Embryonic facial prominence (tissue), 1 donor: ENCODE measurements at regions not wholly inside any gene's neighbourhood (a gene's known extent, or its start where the extent isn't known, plus 50 kb on each side); places are given as distances from the start of the nearest gene placed in this dataset.
"Not testable (repeated sequence)": the region's sequence is repeated elsewhere in the genome, so short reads cannot be mapped to it uniquely, and the experiment has no call there.

Source experiments
- DNase-seq: peaks from one replicate; pipeline ENCODE4 v3.0.0-alpha.2; 2016; ENCODE audit errors: extremely low spot score

DNA sequence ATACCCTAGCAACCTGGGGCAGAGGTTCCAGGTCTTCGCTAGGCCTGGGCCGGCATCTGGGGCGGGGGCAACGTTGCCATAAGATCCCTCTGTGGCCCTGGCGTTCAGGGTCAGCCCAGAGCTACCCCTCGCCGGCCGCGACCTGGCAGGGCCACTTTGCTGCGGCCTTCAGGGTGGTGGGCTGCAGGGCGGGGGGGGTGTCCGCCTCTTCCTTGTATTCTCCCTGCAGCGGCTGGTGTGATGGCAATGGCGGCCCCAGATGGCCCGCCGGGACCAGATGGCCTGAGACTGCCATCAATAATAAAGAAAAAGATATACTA lies 539.2 kb upstream of the POT1 start:
- DNase-seq = no peak

DNA sequence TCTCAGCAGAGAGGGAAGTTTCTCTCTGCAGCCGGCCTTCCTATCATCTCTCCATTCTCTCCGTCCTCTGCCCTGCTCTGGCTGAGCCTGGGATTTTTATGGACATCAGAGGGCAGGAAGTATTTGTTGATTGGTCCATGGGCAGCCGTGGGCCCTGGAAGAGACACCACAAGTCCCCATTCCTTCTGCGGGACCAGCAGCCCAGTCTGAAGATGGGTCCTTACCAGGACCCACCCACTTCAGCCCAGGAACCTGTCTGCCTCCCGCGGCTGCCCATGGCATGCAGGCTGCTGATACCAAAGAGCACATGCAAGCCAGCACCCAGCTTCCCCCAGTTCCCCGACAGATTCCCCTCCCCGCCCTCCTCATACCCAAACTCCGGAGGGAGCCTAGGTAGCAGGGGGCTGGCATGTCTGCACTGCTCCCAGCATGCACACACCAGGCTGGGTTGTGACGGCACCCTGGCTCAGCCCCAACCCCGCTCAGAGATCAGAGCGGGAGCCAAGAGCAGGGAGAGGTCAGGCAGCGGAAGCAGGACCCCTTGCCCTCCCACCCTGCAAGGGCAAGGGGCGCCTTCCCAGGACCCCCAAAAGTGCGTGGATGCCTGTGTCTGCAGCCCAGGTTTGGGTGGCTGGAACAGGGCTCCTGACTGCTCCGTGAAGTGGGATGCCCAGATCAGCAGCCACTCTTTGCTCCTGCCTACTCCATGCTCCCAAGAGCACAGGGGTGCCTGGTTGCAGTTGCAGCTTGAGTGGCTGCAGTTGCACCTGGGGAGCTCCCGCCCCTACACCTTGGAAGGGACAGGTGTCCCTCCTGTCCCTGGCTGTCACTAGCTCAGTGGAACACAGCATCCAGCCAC lies 538.6 kb upstream of the POT1 start:
- DNase-seq = no peak

DNA sequence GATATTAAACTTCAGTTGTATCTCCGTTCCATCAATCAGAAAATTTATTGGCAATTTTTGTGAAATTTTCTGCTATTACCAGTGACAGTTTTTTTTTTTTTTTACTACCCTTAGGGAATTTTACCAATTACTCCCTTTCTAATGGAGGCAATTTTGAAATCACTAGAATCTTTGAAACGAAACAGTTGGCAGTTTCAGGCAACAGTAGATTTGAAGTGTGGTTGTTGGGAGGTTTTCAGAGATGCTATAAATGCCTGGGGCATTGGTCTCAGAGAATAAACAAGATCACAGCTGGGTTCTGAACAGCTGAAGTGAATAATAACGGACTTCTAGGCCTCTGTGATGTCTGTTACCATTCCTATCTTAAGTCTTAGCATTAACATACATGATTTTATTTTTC lies 535.9 kb upstream of the POT1 start:
- no peak for DNase-seq

DNA sequence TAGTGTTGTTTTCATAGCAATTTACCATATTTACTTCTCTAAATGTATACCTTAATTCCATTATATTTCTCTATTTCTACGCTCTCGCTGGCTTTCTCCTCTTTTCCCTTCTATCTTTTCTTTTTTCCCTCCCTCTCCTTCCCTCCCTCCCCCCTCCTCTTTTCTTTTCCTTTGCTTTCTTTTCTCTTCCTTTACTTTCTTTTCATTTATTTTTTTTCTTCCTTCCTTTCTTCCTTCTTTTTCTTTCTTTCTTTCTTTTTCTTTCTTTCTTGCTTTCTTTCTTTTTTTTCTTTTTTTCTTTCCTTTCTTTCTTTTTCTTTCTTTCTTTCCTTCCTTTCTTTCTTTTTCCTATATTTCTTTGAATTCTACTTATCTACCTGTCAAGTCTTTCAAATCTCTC lies 533.0 kb upstream of the POT1 start:
- no peak for DNase-seq

DNA sequence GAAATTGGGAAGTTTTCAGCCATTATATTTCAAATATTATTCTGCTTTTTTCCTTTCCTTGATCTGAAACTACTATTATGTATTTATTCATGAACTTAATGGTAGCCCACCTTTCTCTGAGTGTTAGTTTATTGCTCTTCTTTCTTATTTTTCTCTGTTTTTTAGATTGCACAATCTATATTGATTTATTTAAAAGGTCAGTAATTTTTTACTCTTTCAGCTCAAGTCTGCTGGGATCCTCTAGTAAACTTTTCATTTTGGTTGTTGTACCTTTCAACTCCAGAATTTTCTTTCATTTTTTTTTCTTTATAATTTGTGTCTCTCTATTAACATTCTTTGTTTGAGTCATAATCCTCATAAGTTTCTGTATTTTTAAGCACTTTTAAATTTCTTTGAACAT lies 529.4 kb upstream of the POT1 start:
- DNase-seq = no peak

DNA sequence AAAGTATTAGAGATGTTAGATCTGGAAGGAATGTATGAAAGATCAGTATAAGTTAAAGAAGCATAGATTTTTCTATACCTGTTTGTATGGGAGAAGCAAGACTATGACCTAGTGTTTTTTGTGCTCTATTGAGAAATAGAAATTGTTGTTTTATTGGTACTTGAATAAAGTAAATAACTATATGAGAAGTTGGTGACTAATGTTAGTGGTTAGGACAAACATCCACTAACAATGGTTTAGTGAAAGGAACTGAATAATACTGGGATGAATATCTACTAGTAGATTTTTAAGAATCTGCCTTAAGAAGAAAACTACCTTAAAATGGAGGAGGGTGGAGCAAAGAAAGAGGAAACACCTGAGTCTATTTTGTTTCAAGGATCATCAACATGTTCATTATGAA lies 521.1 kb upstream of the POT1 start:
- no peak for DNase-seq

DNA sequence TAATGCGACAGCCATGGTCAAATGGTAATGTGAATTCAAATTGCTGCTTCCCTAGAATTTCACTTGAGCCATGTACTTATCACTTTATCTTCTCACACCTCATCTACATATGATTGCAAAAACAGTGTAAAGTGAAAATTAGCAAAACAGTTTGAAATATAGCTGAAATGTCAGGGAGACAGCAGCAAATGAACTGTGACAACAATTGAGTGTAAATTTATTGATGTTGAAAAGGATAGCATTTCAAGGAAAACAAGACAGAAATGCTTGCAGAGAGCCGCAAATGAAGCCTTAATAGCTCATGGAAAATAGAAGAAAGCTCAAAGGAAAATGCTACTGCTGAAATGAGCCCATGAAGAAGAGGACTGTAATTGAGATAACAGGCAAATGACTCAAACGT lies 516.2 kb upstream of the POT1 start:
- DNase-seq = no peak

DNA sequence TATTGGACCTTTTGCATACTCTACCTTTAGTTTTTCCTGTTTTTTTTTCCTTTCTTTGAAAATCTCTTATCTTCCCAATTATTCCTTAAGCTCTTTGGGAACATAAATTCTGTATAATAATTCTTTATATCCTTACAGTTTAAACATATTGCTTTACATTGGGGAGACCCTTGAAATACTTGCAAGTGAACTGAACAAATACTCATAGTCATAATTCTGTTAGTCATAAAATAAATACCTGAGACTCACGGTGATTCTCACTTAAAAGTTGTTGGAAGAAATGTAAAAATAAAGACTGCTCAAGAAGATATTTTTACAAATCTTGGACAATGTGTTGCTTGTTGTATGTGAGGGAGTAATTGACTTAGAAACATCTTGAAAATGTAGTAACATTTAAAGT lies 515.2 kb upstream of the POT1 start:
- no peak for DNase-seq

DNA sequence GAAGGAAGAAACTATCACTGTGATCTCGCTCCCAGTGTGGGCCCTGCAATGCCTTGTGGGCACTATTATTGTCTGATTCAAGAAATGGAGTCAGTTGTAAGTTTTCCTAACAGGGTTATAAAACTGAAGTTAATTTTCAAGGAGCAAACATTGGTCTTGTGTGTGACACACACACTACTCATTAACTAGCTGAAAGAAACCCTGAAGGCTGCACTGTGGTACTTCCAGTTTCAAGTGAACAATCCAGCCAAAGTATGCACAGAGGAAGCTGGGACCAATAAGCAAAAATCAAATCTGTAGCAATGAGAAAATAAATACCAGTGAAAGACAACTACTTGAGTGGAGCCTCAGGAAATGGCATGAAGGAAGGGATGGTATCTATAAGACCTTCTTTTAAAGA lies 506.6 kb upstream of the POT1 start:
- DNase-seq = no peak

DNA sequence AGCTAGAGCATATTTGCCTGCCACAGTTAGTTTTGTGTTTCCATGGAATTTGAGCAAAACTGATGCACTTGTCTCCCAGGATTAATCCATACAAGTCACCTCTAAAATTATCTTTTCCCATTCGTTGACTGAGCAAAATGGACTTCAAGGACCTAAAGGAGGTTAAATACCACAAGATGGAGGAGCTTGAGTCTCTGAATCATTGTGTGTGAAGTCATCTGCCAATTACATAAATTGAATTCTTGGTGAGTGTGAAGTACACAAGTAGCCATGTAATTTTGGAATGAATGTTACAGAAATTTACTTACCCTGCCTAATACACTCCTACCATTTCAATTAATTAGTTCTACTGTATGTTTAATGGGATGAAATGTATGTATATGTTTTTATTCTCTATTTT lies 501.7 kb upstream of the POT1 start:
- DNase-seq = no peak

DNA sequence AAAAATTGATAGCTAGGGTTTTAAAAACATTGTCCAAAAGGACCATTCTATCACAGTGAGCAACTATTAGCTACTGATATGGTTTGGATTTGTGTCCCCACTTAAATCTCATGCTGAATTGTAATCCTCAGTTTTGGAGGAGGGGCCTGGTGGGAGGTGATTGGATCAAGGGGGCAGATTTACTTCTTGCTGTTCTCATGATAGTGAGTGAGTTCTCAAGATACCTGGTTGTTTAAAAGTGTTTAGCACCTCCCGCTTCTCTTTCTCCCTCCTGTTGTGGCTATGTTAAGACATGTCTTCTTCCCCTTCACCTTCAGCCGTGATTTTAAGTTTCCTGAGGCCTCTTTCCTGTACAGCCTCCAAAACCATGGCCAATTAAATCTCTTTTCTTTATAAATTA lies 500.4 kb upstream of the POT1 start:
- no peak for DNase-seq

DNA sequence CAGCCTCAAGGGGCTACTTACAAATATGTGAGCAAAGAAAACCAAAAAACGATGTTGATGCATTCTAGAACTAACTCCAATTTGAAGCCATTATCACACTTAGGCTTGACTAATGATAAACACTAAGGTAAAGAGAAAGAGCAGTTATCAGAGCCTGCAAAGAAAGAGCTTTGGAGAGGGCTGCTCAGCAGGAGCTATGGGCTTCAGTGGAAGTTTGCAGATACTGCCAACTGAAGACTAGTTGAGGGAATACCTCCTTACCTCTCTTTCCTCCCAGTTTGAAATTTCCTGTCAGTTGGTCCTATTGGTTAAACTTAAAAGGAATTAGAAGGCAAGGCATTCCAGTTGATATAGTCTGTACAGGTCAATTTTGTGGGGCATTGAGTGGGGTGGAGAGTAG lies 498.1 kb upstream of the POT1 start:
- no peak for DNase-seq

DNA sequence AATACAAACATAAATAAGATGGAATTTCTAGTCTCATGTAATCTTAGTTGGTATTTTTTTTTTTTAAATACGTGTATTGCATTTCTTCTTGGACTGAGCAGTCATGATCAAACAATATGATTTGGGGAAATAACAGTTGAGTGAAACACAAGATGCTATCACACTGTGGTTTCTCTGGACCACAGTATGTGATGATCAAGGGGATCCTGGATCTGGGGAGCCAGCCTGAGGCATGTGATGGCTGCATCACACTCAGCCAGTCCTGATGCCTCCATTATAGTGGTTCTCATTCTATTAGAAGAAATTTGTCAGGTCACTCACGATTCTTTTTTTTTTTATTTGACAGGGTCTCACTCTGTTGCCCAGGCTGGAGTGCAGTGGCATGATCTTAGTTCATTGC lies 495.9 kb upstream of the POT1 start:
- DNase-seq = no peak

DNA sequence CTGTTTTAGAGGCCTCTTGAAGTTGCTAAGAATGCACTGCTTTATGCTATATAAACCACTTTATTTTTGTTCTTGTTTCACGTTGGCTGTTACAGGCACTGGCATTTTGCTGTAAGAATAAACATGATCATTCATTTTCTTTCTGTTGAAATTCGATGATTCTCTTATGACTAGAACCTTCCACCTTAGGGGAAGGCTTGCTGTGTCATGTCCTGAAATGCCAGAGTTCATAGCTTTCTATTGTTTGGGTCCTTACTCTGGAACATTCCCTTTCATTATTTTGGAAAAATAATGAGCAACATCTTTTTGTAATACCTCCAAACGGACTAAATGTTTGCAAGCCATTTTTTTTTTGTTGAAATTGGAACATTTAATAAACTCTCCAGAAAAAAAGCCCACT lies 495.1 kb upstream of the POT1 start:
- no peak for DNase-seq

DNA sequence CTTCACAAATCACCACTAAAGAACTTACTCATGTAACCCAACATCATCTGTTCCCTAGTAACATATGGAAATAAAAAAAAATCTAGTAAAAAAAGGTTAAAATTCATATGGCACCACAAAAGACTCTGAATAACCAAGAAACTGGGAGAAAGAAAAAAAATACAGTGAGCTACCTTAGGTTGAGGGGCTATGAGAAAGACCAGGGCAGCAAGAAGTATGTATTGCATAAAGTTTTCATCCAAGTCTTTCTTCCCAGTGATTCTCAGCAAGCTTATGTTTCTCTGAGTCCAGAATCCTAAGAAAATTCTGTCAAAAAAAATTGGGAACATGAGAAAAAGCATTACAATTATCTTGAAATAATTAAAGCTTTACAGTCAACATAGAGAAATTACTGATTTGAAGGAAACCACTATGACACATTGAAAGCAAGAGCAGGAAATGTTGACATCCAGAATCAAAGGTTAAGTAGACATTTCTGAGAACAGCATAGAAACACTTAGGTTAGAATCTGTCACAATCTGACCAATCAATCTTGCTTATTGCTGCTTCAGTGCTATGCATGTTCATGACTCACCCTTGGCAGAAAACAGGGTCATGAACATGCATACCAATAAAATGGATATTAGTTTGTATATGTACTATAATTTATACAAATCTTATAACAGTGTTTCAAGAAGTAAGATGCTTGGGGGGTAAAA lies 494.0 kb upstream of the POT1 start:
- no peak for DNase-seq

DNA sequence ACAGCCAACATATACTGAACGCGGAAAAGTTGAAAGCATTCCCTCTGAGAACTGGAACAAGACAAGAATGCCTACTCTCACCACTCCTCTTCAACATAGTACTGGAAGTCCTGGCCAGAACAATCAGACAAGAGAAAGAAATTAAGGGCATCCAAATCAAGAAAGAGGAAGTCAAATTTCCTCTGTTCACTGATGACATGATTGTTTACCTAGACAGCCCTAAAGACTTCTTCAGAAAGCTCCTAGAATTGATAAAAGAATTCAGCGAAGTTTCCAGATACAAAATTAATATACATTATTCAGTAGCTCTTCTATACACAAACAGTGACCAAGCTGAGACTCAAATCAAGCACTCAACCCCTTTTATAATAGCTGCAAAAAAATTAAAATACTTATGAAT lies 491.8 kb upstream of the POT1 start:
- not testable (repeated sequence) for DNase-seq

DNA sequence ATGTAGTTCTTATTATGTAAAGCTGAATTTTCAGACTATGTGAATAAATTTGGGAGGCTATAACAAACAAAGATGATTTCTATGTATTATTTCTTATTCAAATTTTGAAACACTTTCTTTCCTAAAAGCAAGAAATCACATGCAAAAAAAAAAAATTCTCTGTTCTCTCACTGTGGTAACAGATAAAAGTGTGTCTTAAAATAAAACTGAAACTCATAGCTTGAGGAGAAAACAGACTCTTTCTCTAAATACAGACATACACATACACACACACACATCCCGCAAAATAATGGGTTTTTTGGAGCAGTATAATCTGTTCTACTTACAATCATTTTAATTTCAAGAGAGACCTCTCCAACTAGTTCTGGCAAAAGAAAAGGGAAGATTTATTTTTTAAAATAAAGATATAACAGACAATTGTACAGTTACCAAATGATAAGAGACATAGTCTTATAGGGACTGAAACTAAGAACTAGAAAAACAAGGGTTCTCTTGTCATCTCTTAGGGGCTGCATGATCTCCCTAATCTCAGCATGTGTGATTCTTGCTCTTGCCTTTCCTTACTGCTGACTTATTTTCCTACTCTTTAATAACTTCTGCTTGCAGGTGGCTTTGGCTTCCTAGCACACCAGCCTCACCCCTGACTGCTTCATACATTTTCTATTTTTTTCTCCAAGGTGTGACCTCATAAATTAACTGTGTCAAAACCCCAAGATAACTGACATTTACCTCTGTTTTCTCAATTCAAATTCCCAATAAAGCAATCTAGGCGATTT lies 483.5 kb upstream of the POT1 start:
- no peak for DNase-seq

DNA sequence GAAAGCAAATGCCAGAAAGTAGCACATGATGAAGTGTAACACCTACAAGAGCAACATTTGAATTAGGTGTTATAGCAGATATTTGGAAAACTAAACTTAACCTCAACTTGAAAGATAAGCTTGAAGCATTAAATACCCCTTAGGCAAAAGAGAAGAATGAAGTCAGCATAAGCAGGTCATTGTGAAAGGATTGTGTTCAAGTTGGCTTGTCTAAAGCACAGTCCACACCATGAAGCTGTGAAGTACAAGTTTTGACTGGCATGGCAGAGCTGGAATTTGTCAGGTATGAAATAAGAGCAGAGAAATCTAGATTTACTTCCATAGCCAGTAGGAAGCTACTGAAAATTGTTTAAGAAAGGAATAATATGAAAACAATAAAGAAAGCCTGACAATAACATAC lies 480.3 kb upstream of the POT1 start:
- no peak for DNase-seq

DNA sequence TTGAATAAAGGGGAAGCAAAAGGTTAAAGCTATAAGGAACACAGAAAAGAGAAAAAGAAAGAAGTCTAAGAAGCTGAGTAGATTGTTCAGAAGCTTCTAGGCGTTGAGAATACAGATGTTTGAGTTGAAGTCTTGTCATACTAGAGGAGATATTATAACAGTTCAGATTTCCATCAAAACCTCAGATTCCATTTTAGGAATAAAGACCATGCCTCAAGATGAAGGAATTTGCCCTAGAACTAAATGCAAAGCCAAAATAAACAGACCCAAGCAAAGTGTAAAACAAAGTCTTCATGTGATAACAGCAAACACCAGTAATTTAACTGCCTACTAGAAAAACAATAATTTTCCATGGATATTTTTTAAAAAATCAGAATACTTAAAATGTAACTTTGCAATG lies 476.5 kb upstream of the POT1 start:
- no peak for DNase-seq

DNA sequence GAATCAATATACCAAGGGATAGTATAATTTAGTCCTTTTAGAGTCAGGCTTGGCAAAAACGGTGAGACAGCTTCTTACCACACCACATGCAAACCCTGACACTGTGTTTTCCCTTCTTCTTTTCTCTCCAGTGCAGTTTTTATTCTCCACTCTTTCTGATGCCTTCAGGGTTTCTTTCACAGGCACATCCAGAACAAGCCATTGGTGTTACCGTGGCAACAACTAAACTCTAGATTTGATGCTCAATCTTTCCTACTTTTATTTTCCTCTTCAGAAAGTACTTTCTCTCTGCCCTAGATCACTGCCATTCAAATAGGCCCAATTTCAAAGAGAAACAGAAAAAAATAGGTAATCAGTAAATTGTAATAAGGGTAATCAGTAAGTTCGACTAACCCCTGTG lies 469.8 kb upstream of the POT1 start:
- no peak for DNase-seq

DNA sequence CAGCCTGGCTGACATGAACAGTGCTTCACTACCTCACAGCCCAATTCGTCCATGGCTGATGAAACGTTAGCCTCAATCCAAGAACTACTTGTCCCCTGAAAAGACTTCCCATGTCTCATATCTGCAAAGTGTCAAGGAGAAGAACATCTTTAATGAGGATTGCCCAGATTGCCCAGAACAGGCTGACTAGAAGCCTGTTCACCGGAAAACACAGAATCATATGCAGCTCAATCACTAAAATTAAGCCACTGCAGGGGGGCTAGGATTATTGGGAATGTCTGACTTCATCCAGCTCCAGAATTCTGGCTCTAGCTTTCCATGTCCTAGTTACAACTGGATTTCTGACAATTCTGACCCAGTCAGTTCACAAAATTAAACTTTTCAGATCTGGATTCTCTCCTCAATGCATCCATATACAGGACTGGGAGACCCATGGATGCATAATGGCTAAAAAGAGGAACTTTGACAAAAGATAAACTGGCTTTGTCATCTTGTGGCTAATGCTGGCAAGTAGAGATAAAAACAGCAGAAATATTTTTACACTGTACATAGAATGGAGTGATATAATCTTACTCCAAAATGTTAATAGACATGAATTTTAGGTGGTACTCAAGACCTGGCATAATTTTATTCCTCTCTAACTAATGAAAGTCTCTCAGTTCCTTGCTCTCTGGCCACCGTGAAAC lies 467.0 kb upstream of the POT1 start:
- DNase-seq = no peak

DNA sequence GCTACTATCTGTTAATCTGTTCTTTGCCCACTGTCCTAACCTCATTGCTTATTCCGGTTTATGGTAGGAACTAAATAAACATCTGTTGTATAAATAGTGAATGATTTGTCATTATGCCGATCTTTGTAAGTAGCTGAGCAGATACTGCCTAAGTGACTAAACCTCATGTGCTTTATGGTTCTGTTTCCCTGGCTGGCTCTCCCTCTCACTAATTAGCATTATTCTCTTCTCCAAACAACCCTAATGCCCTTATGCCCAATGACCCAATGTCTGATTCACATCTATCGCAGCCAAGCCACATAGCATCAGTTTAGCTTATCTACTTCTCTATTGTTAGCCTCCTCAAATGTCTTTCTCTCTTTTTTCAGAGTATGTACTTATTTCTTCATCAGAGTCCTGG lies 462.3 kb upstream of the POT1 start:
- no peak for DNase-seq
